HAP-1 (cell line): ENCODE measurements at regions not wholly inside any gene's neighbourhood (a gene's known extent, or its start where the extent isn't known, plus 50 kb on each side); places are given as distances from the start of the nearest gene placed in this dataset.

ENCODE experiments used
- DNase-seq, 2 experiments: peaks; one replicate each; pipeline ENCODE4 v3.0.0-alpha.2; 2016 to 2020; ENCODE audit warnings: low spot score in 2 of 2
- H3K27me3 ChIP-seq: fragments of 250-450 bp; sonication (Bioruptor Pico); 2 replicates; pipeline ENCODE4 v1.5.1; 2020; ENCODE audit warnings: low read depth, mild to moderate bottlenecking, moderate library complexity
- H3K36me3 ChIP-seq: fragments of 250-450 bp; sonication (Bioruptor Pico); replicated peaks from 2 replicates; pipeline ENCODE4 v1.5.1; 2020; ENCODE audit warnings: mild to moderate bottlenecking
- H3K4me1 ChIP-seq: fragments of 250-450 bp; sonication (Bioruptor Pico); 2 replicates; pipeline ENCODE4 v1.5.1; 2020; ENCODE audit warnings: mild to moderate bottlenecking
- H3K4me3 ChIP-seq: fragments of 250-450 bp; sonication (Bioruptor Pico); 2 replicates; pipeline ENCODE4 v1.5.1; 2020; ENCODE audit warnings: mild to moderate bottlenecking, moderate library complexity
- H3K9me3 ChIP-seq: fragments of 250-450 bp; sonication (Bioruptor Pico); 2 replicates; pipeline ENCODE4 v1.5.1; 2020; ENCODE audit warnings: mild to moderate bottlenecking, moderate library complexity
- in situ Hi-C: fragments of 300-500 bp; cut with MboI; formaldehyde crosslinking; loops from 3 replicates; pipeline ENCODE4 v1.14.3; 2020; ENCODE audit warnings: low sequenced_read_pairs, inconsistent platforms, mixed read lengths

DNA sequence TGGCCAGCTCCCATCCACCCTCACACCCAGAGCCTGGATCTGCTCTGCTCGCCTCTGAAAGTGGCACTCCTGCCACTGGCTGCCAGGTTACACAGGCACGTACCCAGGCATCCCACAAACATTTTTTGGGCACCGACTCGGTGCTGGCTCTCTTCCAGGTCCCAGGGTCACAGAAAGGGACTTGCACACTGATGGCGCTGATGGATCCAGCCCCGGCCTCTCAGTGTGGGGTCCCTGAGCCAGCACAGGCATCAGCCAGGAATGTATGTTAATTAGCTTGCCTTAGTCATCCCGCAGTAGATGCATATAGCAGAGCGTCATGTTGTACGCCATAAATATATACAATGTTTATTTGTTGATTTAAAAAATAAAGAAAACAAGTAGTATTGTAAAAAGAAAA, 537.2 kb downstream of the NPHP4 start:
- in situ Hi-C loops: no loop called here
- H3K4me1 ChIP-seq: no peaks in the 10 kb centered on the region
- no peak for DNase-seq
- no peaks in the 10 kb centered on the region for H3K9me3 ChIP-seq
- no peaks in the 10 kb centered on the region for H3K36me3 ChIP-seq
- H3K4me3 ChIP-seq: no peak overlapping the region
- no peaks in the 10 kb centered on the region for H3K27me3 ChIP-seq

DNA sequence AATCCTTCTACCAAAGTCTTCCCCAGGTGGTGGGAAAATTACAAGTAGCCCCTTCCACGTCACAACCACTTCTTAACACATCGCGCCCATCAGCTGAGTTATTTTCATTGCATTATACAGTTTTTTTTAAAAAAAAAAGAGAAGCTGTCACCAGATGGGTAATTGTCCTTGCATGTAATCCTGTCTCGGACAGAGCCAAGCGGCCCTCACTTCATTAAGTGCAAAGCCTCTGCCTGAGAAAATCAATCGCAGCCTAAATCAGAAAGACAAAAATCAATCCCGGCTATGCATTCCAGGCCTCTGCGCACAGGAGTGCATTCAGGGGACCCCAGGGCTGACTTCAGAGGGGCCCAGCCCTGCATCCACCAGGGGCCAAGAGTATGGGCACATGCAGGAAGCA, 538.9 kb downstream of the NPHP4 start:
- H3K4me3 ChIP-seq: no peak overlapping the region
- H3K36me3 ChIP-seq: no peaks in the 10 kb centered on the region
- in situ Hi-C loops: no loop called here
- no peak for DNase-seq
- H3K4me1 ChIP-seq: no peaks in the 10 kb centered on the region
- no peaks in the 10 kb centered on the region for H3K27me3 ChIP-seq
- no peaks in the 10 kb centered on the region for H3K9me3 ChIP-seq

DNA sequence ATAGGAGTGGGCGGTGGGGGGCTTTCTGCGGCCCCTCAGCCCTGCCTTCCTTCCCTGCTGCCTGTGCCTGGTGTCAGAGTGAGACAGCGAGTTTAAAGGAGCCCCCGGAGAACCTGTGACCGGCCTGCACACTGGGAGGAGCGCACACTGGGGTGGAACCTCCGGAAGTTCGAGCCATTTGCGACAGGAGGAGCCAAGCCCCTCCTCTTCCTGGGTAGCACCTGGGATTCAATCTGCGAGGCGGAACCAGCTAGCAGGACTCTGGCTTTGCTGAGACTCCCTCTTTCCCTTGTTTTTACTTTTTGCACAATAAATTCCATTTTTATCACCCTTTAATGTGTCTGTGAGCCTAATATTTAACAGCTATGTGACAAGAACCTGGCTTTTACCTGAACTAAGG, 540.6 kb downstream of the NPHP4 start:
- DNase-seq: no peak
- H3K4me1 ChIP-seq: no peaks in the 10 kb centered on the region
- no peaks in the 10 kb centered on the region for H3K36me3 ChIP-seq
- H3K4me3 ChIP-seq: no peak overlapping the region
- in situ Hi-C loops: no loop called here
- H3K27me3 ChIP-seq: no peaks in the 10 kb centered on the region
- H3K9me3 ChIP-seq: no peaks in the 10 kb centered on the region

DNA sequence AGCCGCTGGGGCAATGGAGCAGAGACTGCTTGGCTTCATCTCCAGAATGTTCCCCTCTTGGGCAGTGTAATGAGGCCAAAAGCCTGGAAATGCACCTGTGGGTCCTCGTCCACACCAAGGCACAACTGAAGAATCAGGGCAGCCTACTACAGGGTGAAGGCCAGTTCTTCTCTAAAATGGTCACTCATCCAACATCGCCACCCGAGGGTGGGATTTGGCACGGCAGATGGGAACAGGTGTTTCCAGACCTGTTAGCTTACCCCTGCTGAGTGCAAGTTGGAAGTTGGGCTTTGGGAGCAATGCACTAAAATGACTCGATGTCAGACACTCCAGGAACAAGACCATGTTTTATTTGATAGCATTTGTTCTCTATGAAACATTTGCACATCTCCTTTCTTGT, 543.7 kb downstream of the NPHP4 start:
- H3K36me3 ChIP-seq: no peaks in the 10 kb centered on the region
- in situ Hi-C loops: no loop called here
- H3K9me3 ChIP-seq: no peaks in the 10 kb centered on the region
- no peaks in the 10 kb centered on the region for H3K27me3 ChIP-seq
- H3K4me3 ChIP-seq: no peak overlapping the region
- H3K4me1 ChIP-seq: no peaks in the 10 kb centered on the region
- no peak for DNase-seq

GRCh38 chr1:5447503-5447960, 544.7 kb downstream of the NPHP4 start:
- H3K4me1 ChIP-seq: no peaks in the 10 kb centered on the region
- in situ Hi-C loops: no loop called here
- H3K4me3 ChIP-seq: no peak overlapping the region
- no peaks in the 10 kb centered on the region for H3K36me3 ChIP-seq
- DNase-seq: no peak
- H3K9me3 ChIP-seq: no peaks in the 10 kb centered on the region
- H3K27me3 ChIP-seq: no peaks in the 10 kb centered on the region

- H3K4me3 ChIP-seq: no peak overlapping the region
- no peaks in the 10 kb centered on the region for H3K36me3 ChIP-seq
- in situ Hi-C loops: no loop called here
- H3K9me3 ChIP-seq: no peaks in the 10 kb centered on the region
- no peaks in the 10 kb centered on the region for H3K27me3 ChIP-seq
- no peaks in the 10 kb centered on the region for H3K4me1 ChIP-seq
- DNase-seq: no peak
These were observed 547.8 kb downstream of the NPHP4 start for GRCh38 chr1:5444396-5444795.

GRCh38 chr1:5436808-5437207, 555.4 kb downstream of the NPHP4 start:
- Histone ChIP-seq H3K36me3 (no peaks in the 10 kb centered on the region), H3K4me3 (no peak overlapping the region), H3K27me3 (no peaks in the 10 kb centered on the region), H3K9me3 (no peaks in the 10 kb centered on the region), H3K4me1 (no peaks in the 10 kb centered on the region)
- in situ Hi-C loops: no loop called here
- no peak for DNase-seq

DNA sequence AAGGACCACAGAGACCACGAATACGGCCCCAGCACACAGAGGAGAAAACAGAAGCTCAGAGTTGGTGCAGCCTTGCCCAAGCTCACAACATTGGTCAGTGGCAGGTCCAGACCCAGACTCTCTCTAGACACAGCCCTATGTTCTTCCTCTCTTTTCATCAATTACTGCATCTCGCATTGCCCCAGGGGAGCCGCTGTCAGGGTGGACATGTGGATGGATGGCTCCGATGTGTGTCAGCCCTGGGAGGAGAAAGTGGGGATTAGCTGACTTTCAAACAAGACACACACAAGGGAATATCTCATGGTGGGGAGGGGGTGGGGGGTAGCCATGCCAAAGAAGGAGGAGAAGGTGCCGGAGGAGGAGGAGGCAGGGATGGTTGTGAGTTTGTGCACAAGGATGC, 556.8 kb downstream of the NPHP4 start:
- no peak for DNase-seq
- H3K9me3 ChIP-seq: no peaks in the 10 kb centered on the region
- no peak overlapping the region for H3K4me3 ChIP-seq
- H3K36me3 ChIP-seq: no peaks in the 10 kb centered on the region
- in situ Hi-C loops: no loop called here
- H3K27me3 ChIP-seq: no peaks in the 10 kb centered on the region
- no peaks in the 10 kb centered on the region for H3K4me1 ChIP-seq

GRCh38 chr1:5432436-5432835, 559.8 kb downstream of the NPHP4 start:
- H3K36me3 ChIP-seq: no peaks in the 10 kb centered on the region
- in situ Hi-C loops: no loop called here
- no peaks in the 10 kb centered on the region for H3K9me3 ChIP-seq
- DNase-seq: no peak
- no peaks in the 10 kb centered on the region for H3K27me3 ChIP-seq
- H3K4me1 ChIP-seq: no peaks in the 10 kb centered on the region
- no peak overlapping the region for H3K4me3 ChIP-seq

GRCh38 chr1:5430911-5431697, 561.1 kb downstream of the NPHP4 start:
- DNase-seq: no peak
- Histone ChIP-seq H3K9me3 (no peaks in the 10 kb centered on the region), H3K4me1 (no peaks in the 10 kb centered on the region), H3K4me3 (no peak overlapping the region), H3K27me3 (no peaks in the 10 kb centered on the region), H3K36me3 (no peaks in the 10 kb centered on the region)
- in situ Hi-C loops: no loop called here

GRCh38 chr1:5430136-5430535, 562.1 kb downstream of the NPHP4 start:
- Histone ChIP-seq H3K9me3 (no peaks in the 10 kb centered on the region), H3K4me1 (no peaks in the 10 kb centered on the region), H3K36me3 (no peaks in the 10 kb centered on the region), H3K27me3 (no peaks in the 10 kb centered on the region), H3K4me3 (no peak overlapping the region)
- no peak for DNase-seq
- in situ Hi-C loops: no loop called here

- Histone ChIP-seq H3K9me3 (no peaks in the 10 kb centered on the region), H3K36me3 (no peaks in the 10 kb centered on the region), H3K4me1 (no peaks in the 10 kb centered on the region), H3K4me3 (no peak overlapping the region), H3K27me3 (no peaks in the 10 kb centered on the region)
- in situ Hi-C loops: no loop called here
- no peak for DNase-seq
These were observed 563.9 kb downstream of the NPHP4 start for GRCh38 chr1:5428351-5428750.

DNA sequence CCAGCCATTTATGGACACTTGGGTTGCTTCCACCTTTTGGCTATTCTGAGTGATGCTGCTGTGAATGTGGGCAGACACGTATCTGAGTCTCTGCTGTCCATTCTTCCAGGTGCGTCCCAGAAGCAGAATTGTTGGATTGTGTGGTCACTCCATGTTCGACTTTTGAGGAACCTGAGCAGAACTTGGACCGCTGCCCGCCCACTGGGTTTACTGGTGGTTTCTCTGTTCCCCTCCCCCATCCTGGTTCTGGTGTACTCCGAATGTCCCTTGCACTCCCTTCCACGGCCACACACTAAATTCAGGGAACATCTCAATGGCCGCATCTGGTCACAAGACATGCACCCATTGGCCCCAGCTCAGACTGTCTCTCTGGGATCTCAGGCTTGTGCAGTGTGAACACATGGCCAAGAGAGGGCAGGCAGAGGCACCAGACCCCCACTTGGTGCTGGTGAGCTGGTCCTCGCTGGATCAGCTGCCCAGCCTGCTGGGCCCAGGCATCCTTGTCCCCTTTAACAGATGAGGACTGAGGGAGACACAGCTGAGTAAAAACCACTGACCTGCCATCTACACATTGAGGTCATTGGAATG, 565.1 kb downstream of the NPHP4 start:
- in situ Hi-C loops: no loop called here
- no peaks in the 10 kb centered on the region for H3K4me1 ChIP-seq
- no peak overlapping the region for H3K4me3 ChIP-seq
- no peaks in the 10 kb centered on the region for H3K27me3 ChIP-seq
- H3K36me3 ChIP-seq: no peaks in the 10 kb centered on the region
- no peak for DNase-seq
- H3K9me3 ChIP-seq: no peaks in the 10 kb centered on the region

DNA sequence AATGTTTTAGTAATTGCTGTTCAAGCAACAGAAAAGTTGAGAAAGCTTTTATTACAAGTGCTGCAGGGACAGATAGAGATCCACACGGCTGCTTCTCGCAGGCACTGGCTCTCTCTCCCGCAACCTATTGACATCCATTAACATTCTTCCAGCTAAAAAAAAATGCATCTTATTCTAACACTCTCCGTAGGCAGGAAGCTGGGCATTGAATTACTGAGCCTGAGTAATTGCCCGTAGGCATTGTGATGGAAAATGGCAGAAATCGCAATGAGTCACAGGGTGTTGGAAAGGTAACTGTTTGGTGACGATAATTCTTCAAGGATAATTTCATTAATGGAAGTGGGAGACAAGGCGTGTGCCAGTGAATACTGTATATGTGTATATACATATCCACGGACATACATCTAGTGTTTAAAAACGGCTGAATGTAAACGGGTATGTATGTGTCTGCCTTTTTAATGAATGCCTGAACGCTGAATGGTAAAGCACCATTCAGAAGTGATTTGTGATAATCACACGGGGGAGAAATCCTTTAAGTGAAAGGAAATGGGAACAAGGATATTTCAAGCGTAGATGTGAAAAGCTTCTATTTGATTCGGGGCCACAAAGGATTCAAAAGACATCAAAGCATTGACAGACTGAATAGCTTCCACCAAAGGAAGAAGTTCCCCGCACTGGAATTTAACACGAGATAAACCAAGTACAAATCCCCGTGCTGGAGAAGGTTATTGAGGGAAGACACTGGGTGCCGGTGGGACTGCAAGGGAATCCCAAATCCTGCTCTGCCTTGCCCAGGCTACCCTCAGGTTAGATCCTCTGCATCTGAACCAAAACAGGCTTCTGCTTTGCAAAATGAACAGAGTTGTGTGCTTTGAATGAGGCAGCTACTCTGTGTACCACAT, 567.2 kb downstream of the NPHP4 start:
- no peaks in the 10 kb centered on the region for H3K9me3 ChIP-seq
- no peaks in the 10 kb centered on the region for H3K36me3 ChIP-seq
- in situ Hi-C loops: no loop called here
- peak in 1 of 2 experiments; percentile 4 for DNase-seq
- H3K4me1 ChIP-seq: no peaks in the 10 kb centered on the region
- no peak overlapping the region for H3K4me3 ChIP-seq
- no peaks in the 10 kb centered on the region for H3K27me3 ChIP-seq
